Stimulated activated CD8-positive, alpha-beta memory T cell treated with anti-CD3 and anti-CD28 coated beads, Interleukin-15, amount 100 ng/mL, for 1 hour (primary cell): ENCODE measurements at regions not wholly inside any gene's neighbourhood (a gene's known extent, or its start where the extent isn't known, plus 50 kb on each side); places are given as distances from the start of the nearest gene placed in this dataset.
A peak's percentile ranks its signal among the peaks of the same experiment; 100 is the strongest.

Experiments used
- DNase-seq: peaks from one replicate; pipeline ENCODE4 v3.0.0-alpha.2; 2020; ENCODE audit warnings: low read depth

- DNase-seq = no peak
Measured at GRCh38 chr20:57080796-57081195, 185.6 kb downstream of the BMP7 start.

GRCh38 chr20:57082357-57082945, 184.0 kb downstream of the BMP7 start:
- no peak for DNase-seq

GRCh38 chr20:57083072-57083471, 183.4 kb downstream of the BMP7 start:
- no peak for DNase-seq

DNA sequence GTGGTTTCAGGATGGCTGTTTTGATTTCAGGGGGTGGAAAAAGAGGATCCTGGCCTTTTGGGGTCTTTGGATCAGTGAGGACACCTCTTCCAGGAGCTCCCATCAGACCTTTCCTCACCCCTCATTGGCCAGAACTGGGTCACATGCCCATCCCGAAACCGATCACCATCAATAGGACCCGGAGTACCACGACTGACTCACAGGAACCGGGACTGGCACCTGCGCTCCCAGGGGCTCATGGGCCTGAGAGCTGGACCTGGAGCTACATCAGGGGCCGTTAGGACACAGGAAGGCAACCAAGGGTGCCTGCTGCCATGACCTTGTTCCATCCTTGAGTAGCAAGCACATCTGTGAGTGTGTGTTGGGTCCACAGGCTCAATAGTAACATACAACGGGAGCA, 180.4 kb downstream of the BMP7 start:
- no peak for DNase-seq

- no peak for DNase-seq
Measured at GRCh38 chr20:57087102-57087501, 179.3 kb downstream of the BMP7 start.

DNA sequence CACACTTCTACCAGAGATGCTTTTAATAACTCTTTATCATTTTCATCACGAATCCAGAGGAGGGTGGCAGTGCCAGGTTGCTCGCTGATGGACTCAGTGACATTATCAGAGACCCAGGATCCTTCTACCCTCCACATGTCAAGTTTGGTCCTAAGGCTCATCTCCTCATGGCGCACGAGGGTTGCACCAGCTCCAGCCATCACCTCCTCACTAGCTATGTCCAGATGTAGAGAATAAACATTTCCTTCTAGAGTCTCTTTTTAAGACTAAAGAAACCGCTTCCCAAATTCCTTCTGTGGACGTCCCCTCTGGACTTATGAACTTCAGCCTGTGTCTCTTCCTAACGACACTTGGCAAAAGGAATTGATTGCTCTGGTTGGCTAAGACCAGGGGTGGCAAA, 178.7 kb downstream of the BMP7 start:
- no peak for DNase-seq

DNA sequence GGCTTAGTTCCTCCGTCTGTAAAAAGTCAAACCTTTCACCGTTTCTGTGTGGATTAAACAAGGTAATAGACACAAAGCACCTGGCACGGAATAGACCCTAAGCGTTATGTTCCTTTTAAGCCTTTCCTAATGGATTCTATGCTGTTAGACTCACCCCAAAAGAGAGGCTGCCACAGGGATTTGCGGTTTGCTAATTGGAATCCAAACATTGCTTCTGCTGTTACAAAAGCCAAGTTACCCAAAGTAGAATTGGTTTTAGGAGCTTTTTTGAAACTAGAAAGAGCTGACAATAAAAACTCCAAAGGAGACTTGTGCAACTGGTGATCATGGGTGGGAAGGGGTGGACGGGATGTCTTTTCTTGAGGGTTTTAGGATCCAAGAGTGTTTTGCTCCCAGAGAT, 178.0 kb downstream of the BMP7 start:
- DNase-seq = no peak

GRCh38 chr20:57089699-57090144, 176.7 kb downstream of the BMP7 start:
- DNase-seq = peak; percentile 26

GRCh38 chr20:57090590-57091560, 175.6 kb downstream of the BMP7 start:
- DNase-seq = no peak

GRCh38 chr20:57091748-57092111, 174.7 kb downstream of the BMP7 start:
- no peak for DNase-seq

GRCh38 chr20:57092112-57092899, 174.1 kb downstream of the BMP7 start:
- DNase-seq = peak; percentile 8

DNA sequence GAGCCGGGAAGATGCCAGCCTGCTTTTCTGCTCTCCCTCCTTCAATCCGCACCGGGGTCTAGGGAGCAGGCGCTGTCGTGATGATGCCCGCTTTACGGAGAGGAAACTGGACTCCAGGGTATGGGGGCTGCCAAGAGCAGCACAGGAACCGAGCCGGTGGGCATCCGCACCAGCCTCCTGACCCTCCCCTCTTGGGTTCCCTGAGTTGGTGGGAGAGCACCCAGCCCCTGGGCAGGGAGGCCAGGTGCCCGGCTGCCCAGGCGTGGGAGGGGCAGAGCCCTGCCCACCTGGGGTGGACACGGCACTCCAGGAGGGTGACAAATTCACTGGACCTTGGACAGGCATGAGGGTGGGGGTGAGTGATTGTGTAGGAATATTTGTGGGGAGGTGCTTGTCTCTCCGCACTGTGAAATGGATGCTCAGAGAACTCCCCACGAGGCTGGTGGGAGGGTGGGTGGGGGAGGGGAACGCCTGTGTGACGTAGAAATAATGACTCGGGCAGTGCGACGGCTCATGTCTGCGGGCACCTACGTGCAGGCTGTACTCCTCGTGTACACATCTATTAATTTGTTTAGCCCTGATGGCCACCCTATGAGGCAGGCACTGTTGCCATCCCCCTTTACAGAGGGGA, 173.4 kb downstream of the BMP7 start:
- no peak for DNase-seq

GRCh38 chr20:57093766-57094165, 172.7 kb downstream of the BMP7 start:
- DNase-seq = no peak

GRCh38 chr20:57094252-57094891, 172.1 kb downstream of the BMP7 start:
- DNase-seq = no peak

DNA sequence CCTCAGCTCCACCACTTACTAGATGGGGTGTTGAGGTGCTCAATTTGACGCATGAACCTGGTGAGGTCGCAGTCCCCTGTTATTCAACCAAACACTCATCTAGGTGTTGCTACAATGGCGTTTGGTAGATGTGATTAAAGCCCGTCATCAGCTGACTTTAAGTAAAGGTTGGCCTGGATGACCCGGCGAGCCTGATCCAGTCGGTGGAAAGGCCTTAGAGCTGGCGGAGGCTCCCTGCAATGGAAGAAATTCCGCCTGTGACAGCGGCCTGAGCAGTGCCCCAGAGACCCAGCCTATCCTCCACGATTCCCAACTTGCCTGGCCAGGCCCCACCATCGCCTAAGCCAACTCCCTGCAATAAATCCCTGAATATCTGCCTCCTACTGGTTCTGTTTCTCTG, 171.4 kb downstream of the BMP7 start:
- DNase-seq = no peak

DNA sequence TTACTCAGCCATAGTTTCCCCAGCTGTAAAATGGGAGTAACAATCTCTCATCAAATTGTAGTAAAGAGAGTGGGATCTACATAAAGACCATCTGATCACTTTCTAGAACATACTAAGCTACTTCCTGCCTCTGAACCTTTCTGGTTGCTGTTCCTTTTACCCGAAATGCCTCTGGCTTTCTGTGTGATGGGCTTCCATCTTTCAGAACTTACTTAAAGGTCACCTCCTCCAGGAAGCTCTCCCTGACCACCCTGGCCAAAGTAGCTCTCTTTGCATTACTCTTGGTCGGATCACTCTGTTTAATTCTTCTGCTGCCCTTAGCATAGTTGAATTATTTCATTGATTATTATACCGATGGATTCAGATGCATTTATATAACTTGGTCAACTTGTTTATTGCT, 171.0 kb downstream of the BMP7 start:
- DNase-seq = no peak

DNA sequence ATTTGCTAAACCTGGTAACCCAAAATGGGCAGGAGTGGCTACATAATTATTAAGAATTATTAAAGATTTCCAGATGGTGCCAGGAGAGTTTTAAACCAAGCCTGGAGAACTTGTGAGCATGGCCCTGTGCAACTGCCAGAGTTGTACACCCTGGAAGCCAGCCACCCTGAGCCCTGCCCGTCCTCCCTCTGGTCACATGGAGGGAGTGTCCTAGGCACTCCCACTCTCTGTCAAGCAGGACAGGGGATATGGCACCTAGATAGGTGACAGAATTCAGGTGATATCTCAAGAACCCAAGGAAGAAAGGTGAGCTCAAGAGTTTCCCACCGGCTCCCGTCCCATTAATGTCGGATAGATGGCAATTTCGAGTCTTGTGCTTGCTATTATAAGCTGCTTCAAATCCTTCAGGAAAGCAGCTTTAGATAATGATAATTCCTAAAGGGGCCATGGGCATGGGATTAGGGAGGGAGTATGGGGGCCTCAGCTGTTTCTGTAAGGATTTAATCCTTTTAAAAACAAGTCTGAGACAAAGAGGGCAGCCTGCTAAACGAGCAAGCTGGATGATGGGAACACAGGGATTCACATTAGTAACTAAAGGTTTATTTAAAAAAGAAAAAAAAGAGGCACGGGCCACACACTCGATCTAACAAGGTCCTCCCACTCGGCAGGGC, 169.1 kb downstream of the BMP7 start:
- DNase-seq = no peak

DNA sequence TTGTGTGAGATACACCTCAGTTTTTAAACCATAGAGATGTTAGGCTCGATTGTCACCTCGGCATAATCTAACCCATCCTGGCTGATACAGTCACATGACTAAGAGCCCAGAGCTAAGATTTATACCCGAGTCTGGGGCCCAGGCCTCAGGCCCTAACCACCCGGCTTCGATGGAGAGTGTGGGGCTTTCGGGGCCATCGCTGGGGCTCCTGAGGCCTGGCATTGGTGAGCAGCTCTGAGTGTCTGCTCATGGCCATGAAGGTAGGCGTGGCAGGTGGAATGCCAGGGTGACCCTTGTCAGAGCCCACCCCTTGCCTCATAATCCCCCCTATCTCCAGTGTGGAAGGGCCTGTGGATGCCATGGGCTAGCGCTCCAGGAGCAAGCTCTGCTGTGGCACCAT, 164.3 kb downstream of the BMP7 start:
- DNase-seq = no peak

GRCh38 chr20:57102566-57102965, 163.9 kb downstream of the BMP7 start:
- no peak for DNase-seq

DNA sequence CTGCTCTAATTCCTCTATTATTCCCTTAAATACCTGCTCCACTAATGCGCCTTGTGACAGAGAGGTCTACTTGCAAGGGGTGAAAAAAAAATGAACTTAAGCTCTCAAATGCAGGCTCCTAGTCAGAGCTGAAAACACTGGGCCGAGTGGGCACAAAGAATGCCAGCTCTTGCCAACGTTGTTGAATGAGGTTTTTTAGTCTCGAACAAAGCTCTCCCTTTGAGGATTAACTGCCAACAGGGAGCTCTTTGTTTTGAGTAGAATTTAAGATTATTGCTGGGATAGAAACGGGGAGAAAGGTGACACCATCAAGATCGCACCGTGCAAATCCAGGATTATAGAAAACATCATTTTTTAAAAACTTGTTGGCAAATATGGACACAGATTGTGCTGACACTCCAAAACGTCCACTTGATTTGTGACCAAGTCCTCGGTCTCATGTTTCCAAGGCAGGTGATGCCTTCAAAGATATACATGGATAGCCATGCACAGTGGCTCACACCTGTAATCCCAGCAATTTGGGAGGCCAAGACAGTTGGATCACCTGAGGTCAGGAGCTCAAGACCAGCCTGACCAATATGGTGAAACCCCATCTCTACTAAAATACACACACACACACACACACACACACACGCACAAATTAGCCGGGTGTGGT, 163.2 kb downstream of the BMP7 start:
- no peak for DNase-seq

DNA sequence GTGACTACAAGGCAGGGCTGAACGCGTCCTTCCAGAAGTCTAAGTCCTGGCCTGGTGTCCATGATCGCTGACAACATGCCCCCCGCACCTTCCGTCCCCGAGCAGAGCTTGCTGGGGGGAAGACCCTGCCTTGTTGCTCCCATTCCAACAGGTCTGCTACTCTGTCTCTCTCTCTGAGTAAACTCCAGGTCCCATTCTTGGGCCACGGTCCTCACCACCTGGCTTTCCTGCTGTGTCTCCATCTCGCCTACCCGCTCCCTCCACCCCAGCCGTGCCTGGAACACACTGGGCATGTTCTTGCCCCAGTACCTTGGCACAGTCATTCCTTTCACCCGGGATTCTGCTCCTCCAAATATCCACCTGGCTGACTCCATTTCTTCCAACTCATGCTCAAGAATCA, 162.3 kb downstream of the BMP7 start:
- DNase-seq = no peak
